Memory B cell (primary cell): ENCODE measurements at regions not wholly inside any gene's neighbourhood (a gene's known extent, or its start where the extent isn't known, plus 50 kb on each side); places are given as distances from the start of the nearest gene placed in this dataset.

Experiments
- ATAC-seq: fragments of 150-1000 bp; cut with Tn5 transposase; 2 replicates; pipeline ENCODE4 v1.10.0; 2021; ENCODE audit warnings: low read depth, mild to moderate bottlenecking, moderate library complexity
- DNase-seq, 2 donors: peaks; one replicate each; pipeline ENCODE4 v3.0.0; 2022; ENCODE audit warnings: low spot score in 2 of 2
- H3K27ac Mint-ChIP-seq: one replicate; pipeline ENCODE4 v1.8.0; 2022; ENCODE audit warnings: mild to moderate bottlenecking, moderate library complexity, mixed read lengths
- H3K27me3 Mint-ChIP-seq: one replicate; pipeline ENCODE4 v1.8.0; 2022; ENCODE audit warnings: mixed read lengths
- H3K36me3 Mint-ChIP-seq: one replicate; pipeline ENCODE4 v1.8.0; 2022; ENCODE audit warnings: mild to moderate bottlenecking, mixed read lengths
- H3K4me1 Mint-ChIP-seq: one replicate; pipeline ENCODE4 v1.8.0; 2022; ENCODE audit warnings: mixed read lengths
- H3K4me3 Mint-ChIP-seq: one replicate; pipeline ENCODE4 v1.8.0; 2022; ENCODE audit warnings: mild to moderate bottlenecking, moderate library complexity, mixed read lengths
- H3K9me3 Mint-ChIP-seq: one replicate; pipeline ENCODE4 v1.8.0; 2022; ENCODE audit warnings: mixed read lengths

GRCh38 chr7:18364396-18364795 is 131.2 kb upstream of the HDAC9 start:
- H3K9me3 Mint-ChIP-seq, result no peaks in the 10 kb centered on the region
- no peak overlapping the region for H3K27ac Mint-ChIP-seq
- no peaks in the 10 kb centered on the region for H3K36me3 Mint-ChIP-seq
- DNase-seq, result no peak
- no peaks in the 10 kb centered on the region for H3K27me3 Mint-ChIP-seq
- no peak overlapping the region for H3K4me3 Mint-ChIP-seq
- peaks cover 9% of the 10 kb centered on the region for H3K4me1 Mint-ChIP-seq
- ATAC-seq, result no peak

- H3K4me3 Mint-ChIP-seq, result no peak overlapping the region
- no peaks in the 10 kb centered on the region for H3K9me3 Mint-ChIP-seq
- no peak overlapping the region for H3K27ac Mint-ChIP-seq
- peaks cover 1% of the 10 kb centered on the region for H3K36me3 Mint-ChIP-seq
- peaks cover 9% of the 10 kb centered on the region for H3K4me1 Mint-ChIP-seq
- no peak for ATAC-seq
- no peak for DNase-seq
- H3K27me3 Mint-ChIP-seq, result no peaks in the 10 kb centered on the region
Observed at GRCh38 chr7:18366394-18366793, 129.2 kb upstream of the HDAC9 start.

GRCh38 chr7:18369011-18369410 is 126.5 kb upstream of the HDAC9 start:
- H3K4me3 Mint-ChIP-seq, result no peak overlapping the region
- H3K27ac Mint-ChIP-seq, result no peak overlapping the region
- DNase-seq (no peak), ATAC-seq (no peak)
- H3K9me3 Mint-ChIP-seq, result no peaks in the 10 kb centered on the region
- peaks cover 4% of the 10 kb centered on the region for H3K4me1 Mint-ChIP-seq
- H3K27me3 Mint-ChIP-seq, result no peaks in the 10 kb centered on the region
- peaks cover 1% of the 10 kb centered on the region for H3K36me3 Mint-ChIP-seq

- H3K9me3 Mint-ChIP-seq, result no peaks in the 10 kb centered on the region
Observed at GRCh38 chr7:18370633-18371032, 124.9 kb upstream of the HDAC9 start.

GRCh38 chr7:18378989-18379605 is 116.5 kb upstream of the HDAC9 start:
- no peaks in the 10 kb centered on the region for H3K9me3 Mint-ChIP-seq
- no peaks in the 10 kb centered on the region for H3K27me3 Mint-ChIP-seq
- ATAC-seq (no peak), DNase-seq (no peak)
- no peak overlapping the region for H3K4me3 Mint-ChIP-seq
- H3K36me3 Mint-ChIP-seq, result no peaks in the 10 kb centered on the region
- H3K27ac Mint-ChIP-seq, result no peak overlapping the region
- H3K4me1 Mint-ChIP-seq, result no peaks in the 10 kb centered on the region

More at GRCh38 chr7:18370633-18371032, 124.9 kb upstream of the HDAC9 start:
- no peak overlapping the region for H3K27ac Mint-ChIP-seq
- H3K4me1 Mint-ChIP-seq, result no peaks in the 10 kb centered on the region
- ATAC-seq (no peak), DNase-seq (no peak)
- H3K36me3 Mint-ChIP-seq, result peaks cover 1% of the 10 kb centered on the region
- H3K27me3 Mint-ChIP-seq, result no peaks in the 10 kb centered on the region
- H3K4me3 Mint-ChIP-seq, result no peak overlapping the region

- no peaks in the 10 kb centered on the region for H3K27me3 Mint-ChIP-seq
- ATAC-seq (no peak), DNase-seq (no peak)
- H3K36me3 Mint-ChIP-seq, result no peaks in the 10 kb centered on the region
- no peaks in the 10 kb centered on the region for H3K9me3 Mint-ChIP-seq
- no peak overlapping the region for H3K4me3 Mint-ChIP-seq
- H3K27ac Mint-ChIP-seq, result no peak overlapping the region
- peaks cover 12% of the 10 kb centered on the region for H3K4me1 Mint-ChIP-seq
Observed at GRCh38 chr7:18384491-18385143, 110.9 kb upstream of the HDAC9 start.

GRCh38 chr7:18386607-18387006 is 108.9 kb upstream of the HDAC9 start:
- Mint-ChIP-seq H3K4me1 (peaks cover 27% of the 10 kb centered on the region), H3K9me3 (no peaks in the 10 kb centered on the region), H3K4me3 (no peak overlapping the region), H3K27ac (no peak overlapping the region), H3K36me3 (no peaks in the 10 kb centered on the region), H3K27me3 (no peaks in the 10 kb centered on the region)
- no peak for DNase-seq
- no peak for ATAC-seq

GRCh38 chr7:18387191-18387735 is 108.3 kb upstream of the HDAC9 start:
- no peaks in the 10 kb centered on the region for H3K36me3 Mint-ChIP-seq
- DNase-seq, result no peak
- no peak overlapping the region for H3K27ac Mint-ChIP-seq
- H3K9me3 Mint-ChIP-seq, result no peaks in the 10 kb centered on the region
- no peak overlapping the region for H3K4me3 Mint-ChIP-seq
- H3K4me1 Mint-ChIP-seq, result peaks cover 32% of the 10 kb centered on the region
- no peaks in the 10 kb centered on the region for H3K27me3 Mint-ChIP-seq
- no peak for ATAC-seq

GRCh38 chr7:18390535-18390907 is 105.0 kb upstream of the HDAC9 start:
- no peaks in the 10 kb centered on the region for H3K27me3 Mint-ChIP-seq
- no peaks in the 10 kb centered on the region for H3K36me3 Mint-ChIP-seq
- H3K27ac Mint-ChIP-seq, result peak overlapping the region; percentile 51
- no peaks in the 10 kb centered on the region for H3K9me3 Mint-ChIP-seq
- ATAC-seq (peak; percentile 14), DNase-seq (no peak)
- H3K4me3 Mint-ChIP-seq, result peak overlapping the region; percentile 28
- peaks cover 38% of the 10 kb centered on the region for H3K4me1 Mint-ChIP-seq

- DNase-seq (no peak), ATAC-seq (no peak)
- Mint-ChIP-seq H3K4me1 (peaks cover 31% of the 10 kb centered on the region), H3K4me3 (no peak overlapping the region), H3K27ac (no peak overlapping the region), H3K36me3 (no peaks in the 10 kb centered on the region), H3K9me3 (no peaks in the 10 kb centered on the region), H3K27me3 (no peaks in the 10 kb centered on the region)
Observed at GRCh38 chr7:18393465-18394118, 102.0 kb upstream of the HDAC9 start.

- Mint-ChIP-seq H3K27ac (no peak overlapping the region), H3K27me3 (no peaks in the 10 kb centered on the region), H3K9me3 (no peaks in the 10 kb centered on the region), H3K4me1 (peaks cover 23% of the 10 kb centered on the region), H3K4me3 (no peak overlapping the region), H3K36me3 (peaks cover 4% of the 10 kb centered on the region)
- ATAC-seq, result no peak
- DNase-seq, result no peak
Observed at GRCh38 chr7:18395868-18396267, 99.7 kb upstream of the HDAC9 start.

GRCh38 chr7:18396953-18397352 is 98.6 kb upstream of the HDAC9 start:
- ATAC-seq (no peak), DNase-seq (no peak)
- peaks cover 4% of the 10 kb centered on the region for H3K36me3 Mint-ChIP-seq
- no peaks in the 10 kb centered on the region for H3K27me3 Mint-ChIP-seq
- H3K4me3 Mint-ChIP-seq, result no peak overlapping the region
- H3K27ac Mint-ChIP-seq, result no peak overlapping the region
- no peaks in the 10 kb centered on the region for H3K9me3 Mint-ChIP-seq
- H3K4me1 Mint-ChIP-seq, result peaks cover 26% of the 10 kb centered on the region

- no peak for ATAC-seq
- Mint-ChIP-seq H3K4me3 (no peak overlapping the region), H3K27ac (no peak overlapping the region), H3K27me3 (no peaks in the 10 kb centered on the region), H3K9me3 (no peaks in the 10 kb centered on the region), H3K4me1 (peaks cover 22% of the 10 kb centered on the region), H3K36me3 (peaks cover 4% of the 10 kb centered on the region)
- no peak for DNase-seq
Observed at GRCh38 chr7:18399436-18400235, 95.9 kb upstream of the HDAC9 start.

- H3K27ac Mint-ChIP-seq, result no peak overlapping the region
- H3K9me3 Mint-ChIP-seq, result no peaks in the 10 kb centered on the region
- peaks cover 4% of the 10 kb centered on the region for H3K36me3 Mint-ChIP-seq
- H3K4me1 Mint-ChIP-seq, result peaks cover 24% of the 10 kb centered on the region
- DNase-seq (no peak), ATAC-seq (no peak)
- no peak overlapping the region for H3K4me3 Mint-ChIP-seq
- no peaks in the 10 kb centered on the region for H3K27me3 Mint-ChIP-seq
Observed at GRCh38 chr7:18400275-18400674, 95.3 kb upstream of the HDAC9 start.
